DND-41 (cell line): ENCODE measurements at regions not wholly inside any gene's neighbourhood (a gene's known extent, or its start where the extent isn't known, plus 50 kb on each side); places are given as distances from the start of the nearest gene placed in this dataset.

Experiments used
- ATAC-seq: fragments of 200-7000 bp; cut with Tn5 transposase; 3 replicates; pipeline ENCODE4 v1.9.1; 2021; ENCODE audit warnings: low read depth; ENCODE audit not compliant: insufficient read depth
- DNase-seq: peaks from one replicate; pipeline ENCODE4 v3.0.0-alpha.2; 2020
- H2AFZ ChIP-seq: 2 replicates; pipeline ENCODE4 v1.6.0; 2012; ENCODE audit warnings: low read depth, low read length
- H3K27ac ChIP-seq: 2 replicates; pipeline ENCODE4 v1.5.1; 2012; ENCODE audit warnings: low read length, inconsistent platforms
- H3K27me3 ChIP-seq: fragments of 200-600 bp; sonication (generic); 2 replicates; pipeline ENCODE4 v1.6.0; 2012; ENCODE audit warnings: low read length, mild to moderate bottlenecking, inconsistent platforms; ENCODE audit not compliant: insufficient read depth, poor library complexity
- H3K36me3 ChIP-seq: 2 replicates; pipeline ENCODE4 v1.5.1; 2012; ENCODE audit warnings: low read length, inconsistent platforms; ENCODE audit not compliant: insufficient read depth
- H3K4me1 ChIP-seq: 2 replicates; pipeline ENCODE4 v1.5.1; 2012; ENCODE audit warnings: mild to moderate bottlenecking, low read length; ENCODE audit not compliant: insufficient read depth
- H3K4me2 ChIP-seq: 2 replicates; pipeline ENCODE4 v1.6.0; 2012; ENCODE audit warnings: mild to moderate bottlenecking, moderate library complexity, low read length, inconsistent platforms; ENCODE audit not compliant: insufficient read depth
- H3K4me3 ChIP-seq, 2 experiments: fragments of 200-600 bp in 1 of 2; shearing (Covaris generic) in 1 of 2; 2 replicates each; pipeline ENCODE4 v1.5.1; 2012 to 2016; ENCODE audit warnings: inconsistent platforms in 2 of 2, low read length in 2 of 2, mild to moderate bottlenecking in 2 of 2, low read depth in 1 of 2, moderate library complexity in 1 of 2
- H3K79me2 ChIP-seq: 2 replicates; pipeline ENCODE4 v1.6.0; 2012; ENCODE audit warnings: low read length, inconsistent platforms; ENCODE audit not compliant: insufficient read depth
- H3K9ac ChIP-seq: 2 replicates; pipeline ENCODE4 v1.6.0; 2012; ENCODE audit warnings: low read depth, mild to moderate bottlenecking, inconsistent platforms, low read length, moderate library complexity
- H3K9me3 ChIP-seq: 2 replicates; pipeline ENCODE4 v1.5.1; 2012; ENCODE audit warnings: low read length, moderate library complexity, mild to moderate bottlenecking, inconsistent platforms; ENCODE audit not compliant: insufficient read depth, severe bottlenecking
- H4K20me1 ChIP-seq: 2 replicates; pipeline ENCODE4 v1.6.0; 2012; ENCODE audit warnings: low read length; ENCODE audit not compliant: insufficient read depth
- EZH2 ChIP-seq: IDR thresholded peaks from 3 replicates; pipeline ENCODE4 v1.6.1; 2012; ENCODE audit warnings: borderline replicate concordance, low read depth, mild to moderate bottlenecking, moderate library complexity, low read length, inconsistent platforms; ENCODE audit not compliant: severe bottlenecking
- TF ChIP-seq, protein P1 (sequence below): IDR thresholded peaks from 2 replicates; pipeline ENCODE4 v1.5.1; 2012; ENCODE audit warnings: borderline replicate concordance, low read length, moderate library complexity, mild to moderate bottlenecking; ENCODE audit not compliant: poor library complexity, severe bottlenecking; ENCODE audit errors: extremely low read depth

GRCh38 chr5:8156706-8157105, 287.8 kb downstream of the MTRR start:
- Histone ChIP-seq H3K27me3 (no peaks in the 10 kb centered on the region), H3K4me1 (no peaks in the 10 kb centered on the region), H3K9ac (no peak overlapping the region), H3K27ac (no peak overlapping the region), H3K79me2 (no peaks in the 10 kb centered on the region), H3K36me3 (no peaks in the 10 kb centered on the region), H3K4me2 (no peak overlapping the region), H3K9me3 (no peaks in the 10 kb centered on the region), H3K4me3 (no peak overlapping the region), H4K20me1 (no peaks in the 10 kb centered on the region), H2AFZ (no peak overlapping the region)
- TF ChIP-seq, protein P1, sequence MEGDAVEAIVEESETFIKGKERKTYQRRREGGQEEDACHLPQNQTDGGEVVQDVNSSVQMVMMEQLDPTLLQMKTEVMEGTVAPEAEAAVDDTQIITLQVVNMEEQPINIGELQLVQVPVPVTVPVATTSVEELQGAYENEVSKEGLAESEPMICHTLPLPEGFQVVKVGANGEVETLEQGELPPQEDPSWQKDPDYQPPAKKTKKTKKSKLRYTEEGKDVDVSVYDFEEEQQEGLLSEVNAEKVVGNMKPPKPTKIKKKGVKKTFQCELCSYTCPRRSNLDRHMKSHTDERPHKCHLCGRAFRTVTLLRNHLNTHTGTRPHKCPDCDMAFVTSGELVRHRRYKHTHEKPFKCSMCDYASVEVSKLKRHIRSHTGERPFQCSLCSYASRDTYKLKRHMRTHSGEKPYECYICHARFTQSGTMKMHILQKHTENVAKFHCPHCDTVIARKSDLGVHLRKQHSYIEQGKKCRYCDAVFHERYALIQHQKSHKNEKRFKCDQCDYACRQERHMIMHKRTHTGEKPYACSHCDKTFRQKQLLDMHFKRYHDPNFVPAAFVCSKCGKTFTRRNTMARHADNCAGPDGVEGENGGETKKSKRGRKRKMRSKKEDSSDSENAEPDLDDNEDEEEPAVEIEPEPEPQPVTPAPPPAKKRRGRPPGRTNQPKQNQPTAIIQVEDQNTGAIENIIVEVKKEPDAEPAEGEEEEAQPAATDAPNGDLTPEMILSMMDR = no peak
- no peak for TF ChIP-seq EZH2
- ATAC-seq = no peak
- no peak for DNase-seq

DNA sequence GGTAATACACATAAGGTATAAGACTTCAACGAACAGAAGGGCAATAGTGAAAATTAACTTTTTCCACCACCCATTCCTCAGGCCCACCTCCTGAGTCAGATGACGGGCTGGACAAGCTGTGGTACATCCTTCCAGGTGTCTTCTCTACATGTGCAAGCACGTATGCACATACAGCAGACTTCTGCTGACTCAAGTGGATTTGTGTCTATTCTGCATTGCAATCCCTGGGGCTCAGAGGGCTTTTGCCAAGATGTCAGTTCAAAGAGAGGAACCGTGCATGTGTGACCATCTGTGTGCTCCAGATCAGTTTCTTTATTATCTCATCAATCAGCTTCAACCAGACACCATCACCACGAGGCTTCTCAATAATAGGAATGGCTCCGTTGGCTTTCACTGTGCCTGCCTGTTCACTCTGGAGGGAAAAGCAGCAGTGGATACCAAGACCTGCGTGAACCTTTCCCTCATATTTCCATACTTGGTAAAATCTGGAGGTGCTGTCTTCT, 288.4 kb downstream of the MTRR start:
- DNase-seq = no peak
- Histone ChIP-seq H2AFZ (no peak overlapping the region), H3K9me3 (no peaks in the 10 kb centered on the region), H3K4me3 (no peak overlapping the region), H3K9ac (no peak overlapping the region), H3K4me2 (no peak overlapping the region), H3K79me2 (no peaks in the 10 kb centered on the region), H3K27me3 (no peaks in the 10 kb centered on the region), H4K20me1 (no peaks in the 10 kb centered on the region), H3K4me1 (no peaks in the 10 kb centered on the region), H3K36me3 (no peaks in the 10 kb centered on the region), H3K27ac (no peak overlapping the region)
- ATAC-seq = no peak
- TF ChIP-seq, protein P1 = no peak
- TF ChIP-seq EZH2 = no peak

GRCh38 chr5:8176101-8176693, 307.2 kb downstream of the MTRR start:
- H3K4me3 ChIP-seq = no peak overlapping the region
- H3K4me1 ChIP-seq = no peaks in the 10 kb centered on the region
- no peaks in the 10 kb centered on the region for H3K9me3 ChIP-seq
- DNase-seq = no peak
- no peaks in the 10 kb centered on the region for H4K20me1 ChIP-seq
- H3K27ac ChIP-seq = no peak overlapping the region
- H3K36me3 ChIP-seq = no peaks in the 10 kb centered on the region
- no peak for ATAC-seq
- H3K4me2 ChIP-seq = no peak overlapping the region
- TF ChIP-seq, protein P1 = no peak
- TF ChIP-seq EZH2 = no peak
- no peak overlapping the region for H3K9ac ChIP-seq
- peaks cover 4% of the 10 kb centered on the region for H3K27me3 ChIP-seq
- no peaks in the 10 kb centered on the region for H3K79me2 ChIP-seq
- no peak overlapping the region for H2AFZ ChIP-seq
